H7 (cell line): ENCODE measurements at regions not wholly inside any gene's neighbourhood (a gene's known extent, or its start where the extent isn't known, plus 50 kb on each side); places are given as distances from the start of the nearest gene placed in this dataset.

Source experiments
- DNase-seq: peaks from one replicate; pipeline ENCODE4 v3.0.0; 2012
- H3K27me3 ChIP-seq: 2 replicates; pipeline ENCODE4 v1.6.0; 2011; ENCODE audit warnings: mild to moderate bottlenecking, low read length; ENCODE audit not compliant: control insufficient read depth, insufficient read depth
- H3K36me3 ChIP-seq: replicated peaks from 2 replicates; pipeline ENCODE4 v1.5.1; 2011; ENCODE audit warnings: low read length; ENCODE audit not compliant: control insufficient read depth, insufficient read depth
- H3K4me3 ChIP-seq: 2 replicates; pipeline ENCODE4 v1.5.1; 2011; ENCODE audit warnings: low read depth, mild to moderate bottlenecking, control low read depth, low read length, moderate library complexity; ENCODE audit not compliant: insufficient read depth

DNA sequence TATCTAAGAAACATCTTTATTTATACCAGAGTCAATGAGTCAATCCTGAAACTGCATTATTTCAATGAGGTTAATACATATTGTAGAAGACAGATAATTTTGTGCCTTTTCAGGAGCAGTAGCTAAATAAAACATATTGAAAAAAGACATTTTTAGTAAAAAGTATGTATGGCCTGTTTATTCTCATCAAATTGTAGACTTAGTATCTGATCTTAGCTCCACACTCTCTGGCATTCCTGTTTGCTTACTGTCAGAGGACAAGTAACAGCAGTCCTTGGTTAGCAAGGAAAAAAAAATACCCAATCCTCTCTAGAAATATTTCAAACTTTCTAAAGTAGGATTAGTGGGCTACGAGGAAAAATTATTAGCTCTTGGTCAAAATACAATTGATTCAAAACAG is 50.5 kb upstream of the GUCY1A1 start:
- H3K4me3 ChIP-seq, result no peak overlapping the region

GRCh38 chr4:155615081-155615887 is 51.4 kb upstream of the GUCY1A1 start:
- Histone ChIP-seq H3K36me3 (no peaks in the 10 kb centered on the region), H3K27me3 (no peaks in the 10 kb centered on the region), H3K4me3 (no peak overlapping the region)
- DNase-seq, result no peak

More for the DNA sequence above, 50.5 kb upstream of the GUCY1A1 start:
- no peak for DNase-seq
- Histone ChIP-seq H3K36me3 (no peaks in the 10 kb centered on the region), H3K27me3 (no peaks in the 10 kb centered on the region)

- no peak for DNase-seq
- Histone ChIP-seq H3K27me3 (no peaks in the 10 kb centered on the region), H3K4me3 (no peak overlapping the region), H3K36me3 (no peaks in the 10 kb centered on the region)
Measured at GRCh38 chr4:155614111-155614762, 52.4 kb upstream of the GUCY1A1 start.

GRCh38 chr4:155612074-155612473 is 54.6 kb upstream of the GUCY1A1 start:
- no peak for DNase-seq
- H3K4me3 ChIP-seq, result no peak overlapping the region
- no peaks in the 10 kb centered on the region for H3K36me3 ChIP-seq
- H3K27me3 ChIP-seq, result no peaks in the 10 kb centered on the region

DNA sequence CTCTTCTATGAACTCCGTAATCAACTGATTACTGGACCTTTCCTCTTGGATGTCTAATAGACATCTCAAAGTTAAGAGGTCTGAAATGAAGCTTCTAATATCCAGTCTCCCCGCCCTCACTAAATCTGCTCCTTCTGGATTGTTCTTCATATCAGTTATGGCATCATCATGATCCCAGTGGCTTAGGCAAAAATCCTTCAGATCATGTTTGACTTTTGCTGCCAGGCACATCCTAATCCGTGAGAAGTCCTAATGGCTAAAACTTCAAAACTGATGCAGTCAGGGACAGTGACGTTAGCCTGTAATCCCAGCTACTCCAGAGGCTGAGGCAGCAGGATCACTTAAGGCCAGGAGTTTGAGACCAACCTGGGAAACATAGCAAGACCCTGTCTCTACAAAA is 55.1 kb upstream of the GUCY1A1 start:
- no peak overlapping the region for H3K4me3 ChIP-seq
- no peaks in the 10 kb centered on the region for H3K27me3 ChIP-seq
- no peak for DNase-seq
- H3K36me3 ChIP-seq, result no peaks in the 10 kb centered on the region

GRCh38 chr4:155610143-155610542 is 56.5 kb upstream of the GUCY1A1 start:
- Histone ChIP-seq H3K4me3 (no peak overlapping the region), H3K36me3 (no peaks in the 10 kb centered on the region), H3K27me3 (no peaks in the 10 kb centered on the region)
- no peak for DNase-seq

DNA sequence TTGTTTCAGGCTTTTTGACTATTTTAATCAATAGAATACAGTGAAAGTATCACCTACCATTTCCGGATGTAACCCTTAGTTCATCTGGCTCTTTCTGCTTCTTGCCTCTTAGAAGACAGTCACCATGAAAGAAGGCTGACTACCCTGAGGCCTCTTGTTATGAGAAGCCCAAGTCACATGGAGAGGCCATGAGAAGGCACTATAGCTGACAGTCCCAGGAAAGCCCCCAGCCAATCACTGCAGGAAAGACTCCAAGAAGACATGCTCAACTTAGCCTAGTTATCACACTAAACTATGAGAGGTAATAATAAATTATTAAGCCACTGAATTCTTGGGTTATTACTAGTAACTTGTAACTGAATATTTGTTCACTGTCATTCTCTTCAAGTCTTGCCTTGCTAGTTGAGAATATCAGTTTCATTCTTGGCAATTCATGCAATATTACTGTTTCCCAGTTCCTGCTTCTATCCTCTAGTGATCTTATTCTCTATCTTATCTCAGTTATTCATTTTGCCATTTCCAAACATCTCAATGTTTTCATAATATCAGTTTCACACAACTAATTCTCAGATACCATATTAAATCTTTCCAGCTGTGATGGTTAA is 57.1 kb upstream of the GUCY1A1 start:
- no peak for DNase-seq
- no peaks in the 10 kb centered on the region for H3K36me3 ChIP-seq
- no peak overlapping the region for H3K4me3 ChIP-seq
- no peaks in the 10 kb centered on the region for H3K27me3 ChIP-seq

DNA sequence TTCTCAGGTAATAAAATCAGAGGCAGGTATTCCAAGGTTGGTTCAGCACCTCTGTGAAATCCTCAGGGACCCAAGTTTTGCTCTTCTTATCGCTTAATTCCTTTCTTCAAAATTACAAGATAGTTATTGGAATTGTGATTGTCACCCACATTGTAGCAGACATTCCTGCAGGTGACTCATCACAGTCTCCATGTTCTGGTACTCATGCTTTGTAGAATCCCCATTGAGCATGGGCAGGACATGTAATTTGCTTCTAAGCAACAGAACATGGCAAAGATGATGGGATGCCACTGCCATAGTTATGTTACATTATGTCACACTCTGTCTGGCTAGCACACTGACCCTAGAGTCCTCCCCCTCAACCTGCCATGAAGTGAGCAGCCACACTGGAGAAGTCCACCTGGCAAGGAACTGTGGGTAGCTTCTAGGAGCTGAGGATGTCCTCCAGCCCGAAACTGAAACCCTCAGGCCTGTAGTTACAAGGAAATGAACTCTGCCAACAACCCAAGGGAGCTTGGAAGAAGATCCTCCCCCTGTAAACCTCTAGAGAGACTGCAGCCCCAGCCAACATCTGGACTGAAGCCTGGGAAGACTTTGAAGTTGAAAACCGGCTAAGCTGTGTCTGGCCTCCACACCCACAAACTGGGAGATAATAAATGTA is 58.3 kb upstream of the GUCY1A1 start:
- DNase-seq, result no peak
- Histone ChIP-seq H3K27me3 (no peaks in the 10 kb centered on the region), H3K4me3 (no peak overlapping the region), H3K36me3 (no peaks in the 10 kb centered on the region)

GRCh38 chr4:155607481-155607880 is 59.2 kb upstream of the GUCY1A1 start:
- Histone ChIP-seq H3K4me3 (no peak overlapping the region), H3K27me3 (no peaks in the 10 kb centered on the region), H3K36me3 (no peaks in the 10 kb centered on the region)
- no peak for DNase-seq

DNA sequence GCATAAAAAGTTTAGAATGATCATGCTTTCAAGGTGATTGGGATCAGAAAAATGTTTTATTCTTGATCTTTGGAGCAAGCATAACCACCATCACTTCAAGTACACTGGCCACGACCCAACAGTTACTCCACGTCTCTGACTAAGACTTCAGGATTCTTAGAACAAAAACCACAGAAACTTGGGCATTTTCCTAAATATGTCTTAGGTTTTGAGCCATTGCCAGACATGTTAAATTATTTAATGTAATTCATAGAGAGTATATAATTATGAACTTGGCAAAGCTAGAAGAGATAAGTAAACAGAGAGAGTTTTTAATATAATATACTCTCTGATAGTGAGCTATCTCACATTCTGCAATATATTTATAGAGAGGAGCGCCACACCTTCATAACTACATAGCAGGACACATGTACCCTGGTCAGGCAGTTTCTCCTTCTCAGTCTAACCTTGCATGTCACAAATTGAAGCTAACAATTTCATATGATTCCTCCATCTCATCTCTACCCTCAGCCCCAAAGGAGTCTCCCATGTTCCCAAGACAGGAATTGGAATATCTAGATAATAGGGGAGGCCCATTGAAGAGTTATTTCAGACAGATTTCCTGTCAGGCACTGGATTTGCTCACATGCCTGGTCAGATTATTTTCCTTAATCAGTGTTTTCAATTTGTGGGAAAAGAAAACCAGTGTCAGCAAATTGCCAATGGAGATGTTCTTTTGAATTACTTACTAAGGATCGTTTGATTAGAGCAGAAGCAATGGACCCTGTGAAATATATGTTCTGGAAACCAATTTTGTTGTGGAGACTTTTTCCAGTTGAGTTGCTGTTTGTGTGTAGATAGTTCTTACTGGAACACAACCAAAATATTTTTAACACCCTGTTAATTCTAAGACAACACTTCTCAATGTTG is 61.7 kb upstream of the GUCY1A1 start:
- Histone ChIP-seq H3K36me3 (no peaks in the 10 kb centered on the region), H3K4me3 (no peak overlapping the region), H3K27me3 (no peaks in the 10 kb centered on the region)
- no peak for DNase-seq

DNA sequence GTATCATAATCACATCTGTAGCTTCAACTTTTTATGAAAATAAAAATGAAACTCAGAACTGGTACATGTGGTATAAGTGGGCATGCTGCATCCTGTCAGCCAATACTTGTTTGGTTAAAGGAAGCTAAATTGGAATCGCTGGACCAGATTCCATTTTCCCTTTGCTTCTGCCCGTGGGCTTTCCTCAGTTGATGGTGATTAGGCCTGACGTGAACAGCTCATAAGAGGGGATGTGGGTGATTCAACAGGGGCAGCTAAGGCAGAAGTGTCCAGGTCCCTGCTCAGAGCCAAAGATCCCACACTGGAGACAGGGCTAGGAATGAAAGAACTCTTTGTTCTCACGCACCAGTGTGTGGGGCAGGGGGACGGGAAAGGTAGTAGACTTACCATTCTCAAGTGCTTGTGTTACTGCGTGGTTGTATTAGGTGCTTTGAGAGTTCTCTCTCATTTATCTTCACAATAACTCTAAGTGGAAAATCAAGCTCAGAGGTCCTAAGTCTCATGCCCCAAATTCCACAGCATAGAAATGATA is 63.2 kb upstream of the GUCY1A1 start:
- no peak overlapping the region for H3K4me3 ChIP-seq
- no peaks in the 10 kb centered on the region for H3K36me3 ChIP-seq
- no peaks in the 10 kb centered on the region for H3K27me3 ChIP-seq
- DNase-seq, result no peak

DNA sequence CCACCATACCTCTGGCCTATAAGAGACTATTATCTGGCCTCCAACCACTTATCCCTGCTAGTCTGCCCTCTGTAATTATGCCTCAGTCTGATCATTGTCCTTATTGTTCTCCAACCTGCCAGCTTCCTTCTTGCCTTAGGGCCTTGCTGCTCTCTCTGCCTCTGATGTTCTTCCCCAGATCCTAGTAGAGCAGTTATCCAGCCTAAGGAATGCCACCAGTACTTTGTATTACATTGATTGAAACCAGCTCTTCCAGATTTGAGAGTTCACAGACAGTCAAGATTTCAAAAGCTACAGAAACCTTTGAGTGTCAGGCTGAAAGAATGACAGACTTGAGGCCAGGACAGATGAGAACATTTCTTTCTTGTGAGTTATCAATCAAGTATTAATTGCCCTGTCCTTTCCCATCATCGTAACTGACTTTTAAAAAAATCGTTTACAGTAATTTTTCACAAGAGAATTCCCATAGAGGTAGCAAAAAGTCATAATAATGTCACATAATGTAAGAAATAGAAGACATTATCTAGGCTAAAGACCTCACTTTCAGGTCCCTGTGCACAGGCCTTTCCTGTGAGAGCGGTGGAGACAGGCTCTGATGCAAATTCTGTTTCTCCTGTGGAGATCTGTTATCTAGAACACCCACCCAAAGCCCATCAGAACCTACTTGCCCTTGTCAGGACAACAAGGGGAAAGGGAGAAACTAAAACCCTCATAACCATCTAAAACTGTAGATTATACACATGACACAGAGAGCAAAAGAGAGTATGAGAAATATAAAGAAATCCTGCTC is 64.1 kb upstream of the GUCY1A1 start:
- no peaks in the 10 kb centered on the region for H3K27me3 ChIP-seq
- H3K4me3 ChIP-seq, result no peak overlapping the region
- no peak for DNase-seq
- no peaks in the 10 kb centered on the region for H3K36me3 ChIP-seq

- no peak overlapping the region for H3K4me3 ChIP-seq
- H3K27me3 ChIP-seq, result no peaks in the 10 kb centered on the region
- DNase-seq, result no peak
- no peaks in the 10 kb centered on the region for H3K36me3 ChIP-seq
Measured at GRCh38 chr4:155600244-155600643, 66.4 kb upstream of the GUCY1A1 start.
